Activated naive CD4-positive, alpha-beta T cell treated with anti-CD3 and anti-CD28 coated beads, Interleukin-2, amount 10 ng/mL, durations not matched to agents 7 days and 5 days (primary cell): ENCODE measurements at regions not wholly inside any gene's neighbourhood (a gene's known extent, or its start where the extent isn't known, plus 50 kb on each side); places are given as distances from the start of the nearest gene placed in this dataset.

Experiments used
- CTCF ChIA-PET: fragments of 350-600 bp; sonication (Branson Sonifier 250); formaldehyde crosslinking; loops from one replicate; lab custom pipeline; 2021; ENCODE audit warnings: antibody characterized with exemption; lab: Charles Lee
- DNase-seq: peaks from one replicate; pipeline ENCODE4 v3.0.0-alpha.2; 2020
- H3K27ac Mint-ChIP-seq: one replicate; pipeline ENCODE4 v1.8.0; 2021; ENCODE audit warnings: mild to moderate bottlenecking, moderate library complexity, mixed read lengths
- H3K27me3 Mint-ChIP-seq: one replicate; pipeline ENCODE4 v1.8.0; 2021; ENCODE audit warnings: mild to moderate bottlenecking, mixed read lengths
- H3K36me3 Mint-ChIP-seq: one replicate; pipeline ENCODE4 v1.8.0; 2021; ENCODE audit warnings: mixed read lengths
- H3K4me1 Mint-ChIP-seq: one replicate; pipeline ENCODE4 v1.8.0; 2021; ENCODE audit warnings: mixed read lengths
- H3K4me3 Mint-ChIP-seq: one replicate; pipeline ENCODE4 v1.8.0; 2021; ENCODE audit warnings: mild to moderate bottlenecking, moderate library complexity, mixed read lengths
- H3K9me3 Mint-ChIP-seq: one replicate; pipeline ENCODE4 v1.8.0; 2021; ENCODE audit warnings: mixed read lengths

GRCh38 chr5:2511126-2511525 lies 240.4 kb downstream of the IRX2 start:
- CTCF ChIA-PET: no interaction called here
- Mint-ChIP-seq H3K4me1 (no peaks in the 10 kb centered on the region), H3K4me3 (no peak overlapping the region), H3K9me3 (peaks cover under 1% of the 10 kb centered on the region), H3K27ac (no peak overlapping the region), H3K27me3 (no peaks in the 10 kb centered on the region), H3K36me3 (no peaks in the 10 kb centered on the region)
- no peak for DNase-seq

- Mint-ChIP-seq H3K4me3 (no peak overlapping the region), H3K27ac (no peak overlapping the region), H3K4me1 (no peaks in the 10 kb centered on the region), H3K36me3 (no peaks in the 10 kb centered on the region), H3K27me3 (no peaks in the 10 kb centered on the region), H3K9me3 (peaks cover 7% of the 10 kb centered on the region)
- CTCF ChIA-PET: no interaction called here
- no peak for DNase-seq
Observed at GRCh38 chr5:2509527-2509926, 241.9 kb downstream of the IRX2 start.

GRCh38 chr5:2508514-2508913 lies 243.0 kb downstream of the IRX2 start:
- Mint-ChIP-seq H3K27ac (no peak overlapping the region), H3K4me3 (no peak overlapping the region), H3K36me3 (no peaks in the 10 kb centered on the region), H3K4me1 (no peaks in the 10 kb centered on the region), H3K27me3 (no peaks in the 10 kb centered on the region), H3K9me3 (peaks cover 7% of the 10 kb centered on the region)
- DNase-seq: no peak
- CTCF ChIA-PET: interaction anchor here (1.1 kb wide), 1 partner anchor 9 kb away, joined by 3 read pairs; no protein-coding TSS in a partner anchor

GRCh38 chr5:2507611-2508010 lies 243.9 kb downstream of the IRX2 start:
- DNase-seq: no peak
- Mint-ChIP-seq H3K27me3 (no peaks in the 10 kb centered on the region), H3K9me3 (peaks cover 7% of the 10 kb centered on the region)

GRCh38 chr5:2506603-2507002 lies 244.9 kb downstream of the IRX2 start:
- CTCF ChIA-PET: no interaction called here
- H3K36me3 Mint-ChIP-seq: no peaks in the 10 kb centered on the region

More at GRCh38 chr5:2507611-2508010, 243.9 kb downstream of the IRX2 start:
- Mint-ChIP-seq H3K4me1 (no peaks in the 10 kb centered on the region), H3K27ac (no peak overlapping the region), H3K4me3 (no peak overlapping the region), H3K36me3 (no peaks in the 10 kb centered on the region)
- CTCF ChIA-PET: interaction anchor here (1.1 kb wide), 1 partner anchor 10 kb away, joined by 3 read pairs; no protein-coding TSS in a partner anchor

GRCh38 chr5:2505217-2505616 lies 246.3 kb downstream of the IRX2 start:
- Mint-ChIP-seq H3K27me3 (no peaks in the 10 kb centered on the region), H3K9me3 (peaks cover 7% of the 10 kb centered on the region), H3K4me1 (no peaks in the 10 kb centered on the region), H3K36me3 (no peaks in the 10 kb centered on the region), H3K27ac (no peak overlapping the region), H3K4me3 (no peak overlapping the region)
- no peak for DNase-seq
- CTCF ChIA-PET: no interaction called here

More at GRCh38 chr5:2506603-2507002, 244.9 kb downstream of the IRX2 start:
- no peak for DNase-seq
- H3K27me3 Mint-ChIP-seq: no peaks in the 10 kb centered on the region
- no peak overlapping the region for H3K27ac Mint-ChIP-seq
- peaks cover 7% of the 10 kb centered on the region for H3K9me3 Mint-ChIP-seq
- no peak overlapping the region for H3K4me3 Mint-ChIP-seq
- no peaks in the 10 kb centered on the region for H3K4me1 Mint-ChIP-seq

GRCh38 chr5:2502970-2503594 lies 248.4 kb downstream of the IRX2 start:
- no peak for DNase-seq
- CTCF ChIA-PET: no interaction called here
- Mint-ChIP-seq H3K4me3 (no peak overlapping the region), H3K36me3 (no peaks in the 10 kb centered on the region), H3K9me3 (peaks cover 7% of the 10 kb centered on the region), H3K27me3 (no peaks in the 10 kb centered on the region), H3K27ac (no peak overlapping the region), H3K4me1 (no peaks in the 10 kb centered on the region)

- CTCF ChIA-PET: no interaction called here
Observed at GRCh38 chr5:2499917-2500316, 251.6 kb downstream of the IRX2 start.

GRCh38 chr5:2496891-2497290 lies 254.6 kb downstream of the IRX2 start:
- no peaks in the 10 kb centered on the region for H3K4me1 Mint-ChIP-seq
- no peaks in the 10 kb centered on the region for H3K36me3 Mint-ChIP-seq
- no peak overlapping the region for H3K27ac Mint-ChIP-seq
- peaks cover 10% of the 10 kb centered on the region for H3K9me3 Mint-ChIP-seq
- no peak for DNase-seq
- CTCF ChIA-PET: no interaction called here
- no peaks in the 10 kb centered on the region for H3K27me3 Mint-ChIP-seq
- H3K4me3 Mint-ChIP-seq: no peak overlapping the region

More at GRCh38 chr5:2499917-2500316, 251.6 kb downstream of the IRX2 start:
- no peaks in the 10 kb centered on the region for H3K27me3 Mint-ChIP-seq
- no peak for DNase-seq
- H3K4me3 Mint-ChIP-seq: no peak overlapping the region
- no peaks in the 10 kb centered on the region for H3K36me3 Mint-ChIP-seq
- H3K27ac Mint-ChIP-seq: no peak overlapping the region
- H3K4me1 Mint-ChIP-seq: no peaks in the 10 kb centered on the region
- peaks cover 5% of the 10 kb centered on the region for H3K9me3 Mint-ChIP-seq

GRCh38 chr5:2496126-2496525 lies 255.4 kb downstream of the IRX2 start:
- H3K4me1 Mint-ChIP-seq: no peaks in the 10 kb centered on the region
- CTCF ChIA-PET: no interaction called here
- H3K27me3 Mint-ChIP-seq: no peaks in the 10 kb centered on the region
- no peaks in the 10 kb centered on the region for H3K36me3 Mint-ChIP-seq
- H3K27ac Mint-ChIP-seq: no peak overlapping the region
- H3K9me3 Mint-ChIP-seq: peaks cover 12% of the 10 kb centered on the region
- no peak overlapping the region for H3K4me3 Mint-ChIP-seq
- DNase-seq: no peak

- H3K27ac Mint-ChIP-seq: no peak overlapping the region
- H3K36me3 Mint-ChIP-seq: no peaks in the 10 kb centered on the region
- peaks cover 12% of the 10 kb centered on the region for H3K9me3 Mint-ChIP-seq
- no peak overlapping the region for H3K4me3 Mint-ChIP-seq
- no peaks in the 10 kb centered on the region for H3K4me1 Mint-ChIP-seq
- CTCF ChIA-PET: no interaction called here
- H3K27me3 Mint-ChIP-seq: no peaks in the 10 kb centered on the region
- DNase-seq: no peak
Observed at GRCh38 chr5:2493356-2493755, 258.1 kb downstream of the IRX2 start.

- Mint-ChIP-seq H3K36me3 (no peaks in the 10 kb centered on the region), H3K9me3 (peaks cover 11% of the 10 kb centered on the region), H3K27ac (no peak overlapping the region), H3K4me1 (no peaks in the 10 kb centered on the region), H3K27me3 (no peaks in the 10 kb centered on the region), H3K4me3 (no peak overlapping the region)
- no peak for DNase-seq
- CTCF ChIA-PET: no interaction called here
Observed at GRCh38 chr5:2492476-2492875, 259.0 kb downstream of the IRX2 start.

GRCh38 chr5:2491846-2492245 lies 259.6 kb downstream of the IRX2 start:
- CTCF ChIA-PET: no interaction called here
- no peaks in the 10 kb centered on the region for H3K36me3 Mint-ChIP-seq
- H3K27me3 Mint-ChIP-seq: no peaks in the 10 kb centered on the region
- H3K4me1 Mint-ChIP-seq: no peaks in the 10 kb centered on the region
- no peak for DNase-seq
- H3K27ac Mint-ChIP-seq: no peak overlapping the region
- no peak overlapping the region for H3K4me3 Mint-ChIP-seq
- peaks cover 10% of the 10 kb centered on the region for H3K9me3 Mint-ChIP-seq

GRCh38 chr5:2489306-2489705 lies 262.2 kb downstream of the IRX2 start:
- Mint-ChIP-seq H3K4me3 (no peak overlapping the region), H3K27ac (no peak overlapping the region), H3K27me3 (no peaks in the 10 kb centered on the region), H3K9me3 (peaks cover 10% of the 10 kb centered on the region), H3K4me1 (no peaks in the 10 kb centered on the region), H3K36me3 (no peaks in the 10 kb centered on the region)
- no peak for DNase-seq
- CTCF ChIA-PET: no interaction called here

GRCh38 chr5:2488593-2488992 lies 262.9 kb downstream of the IRX2 start:
- no peak for DNase-seq
- Mint-ChIP-seq H3K36me3 (no peaks in the 10 kb centered on the region), H3K27ac (no peak overlapping the region), H3K4me1 (no peaks in the 10 kb centered on the region), H3K4me3 (no peak overlapping the region), H3K27me3 (no peaks in the 10 kb centered on the region), H3K9me3 (peaks cover 10% of the 10 kb centered on the region)
- CTCF ChIA-PET: no interaction called here
